Lung (tissue), 11 donors: ENCODE measurements at regions not wholly inside any gene's neighbourhood (a gene's known extent, or its start where the extent isn't known, plus 50 kb on each side); places are given as distances from the start of the nearest gene placed in this dataset.

ENCODE experiments used
- ATAC-seq: fragments of 200-7000 bp; cut with Tn5 transposase; one replicate; pipeline ENCODE4 v1.9.1; 2020; ENCODE audit warnings: moderate number of reproducible peaks; ENCODE audit not compliant: insufficient read depth, low FRiP score
- DNase-seq, 3 donors: peaks; one replicate each; pipeline ENCODE4 v3.0.0-alpha.2; 2013 to 2017
- H3K27ac ChIP-seq, 2 donors: one replicate each; pipeline ENCODE4 v1.5.1; 2013; ENCODE audit warnings: mild to moderate bottlenecking in 2 of 2, moderate library complexity in 2 of 2, control low read depth in 1 of 2, inconsistent platforms in 1 of 2, low read depth in 1 of 2, low read length in 1 of 2
- H3K27me3 ChIP-seq, 3 donors: one replicate each; pipeline ENCODE4 v1.5.1; 2013; ENCODE audit warnings: low read length in 2 of 3; ENCODE audit not compliant: control insufficient read depth in 3 of 3, insufficient read depth in 3 of 3
- H3K36me3 ChIP-seq, 4 donors: one replicate each; pipeline ENCODE4 v1.5.1; 2013; ENCODE audit warnings: low read length in 4 of 4, mild to moderate bottlenecking in 1 of 4, moderate library complexity in 1 of 4; ENCODE audit not compliant: control insufficient read depth in 4 of 4, insufficient read depth in 4 of 4
- H3K4me1 ChIP-seq, 5 donors: one replicate each; pipeline ENCODE4 v1.5.1; 2013; ENCODE audit warnings: low read length in 5 of 5, mild to moderate bottlenecking in 2 of 5, moderate library complexity in 1 of 5; ENCODE audit not compliant: control insufficient read depth in 5 of 5, insufficient read depth in 5 of 5
- H3K4me3 ChIP-seq: one replicate; pipeline ENCODE4 v1.5.1; 2013; ENCODE audit warnings: mild to moderate bottlenecking, control low read depth, moderate library complexity
- H3K9ac ChIP-seq, 2 donors: one replicate each; pipeline ENCODE4 v1.5.1; 2013; ENCODE audit warnings: low read length in 2 of 2, control low read depth in 1 of 2; ENCODE audit not compliant: insufficient read depth in 1 of 2
- H3K9me3 ChIP-seq, 4 donors: one replicate each; pipeline ENCODE4 v1.5.1; 2013; ENCODE audit warnings: low read length in 3 of 4, mild to moderate bottlenecking in 1 of 4, moderate library complexity in 1 of 4; ENCODE audit not compliant: control insufficient read depth in 4 of 4, insufficient read depth in 3 of 4
- WGBS, 2 donors: extraction: QIAGEN DNeasy Blood & Tissue Kit; methylation state at CpG; one replicate each; pipeline ENCODE4 v1.1.7; 2013; 5-methylcytosine and 5-hydroxymethylcytosine counted together
- TF ChIP-seq, protein P1 (sequence below): IDR thresholded peaks from 2 replicates; pipeline ENCODE4 v1.5.1; 2012; ENCODE audit warnings: mild to moderate bottlenecking; ENCODE audit errors: control extremely low read depth, extremely low read depth
- donor health status: control.
- donor health status: control.
- donor health status: Bipolar disorder and iron deficiency.
- donor health status: healthy.
- donor health status: DM: yes; HTN: yes; CAD: no.

GRCh38 chr1:106846656-106847055 lies 209.8 kb upstream of the PRMT6 start:
- no peaks in the 10 kb centered on the region for H3K36me3 ChIP-seq
- no peak for DNase-seq
- no peaks in the 10 kb centered on the region for H3K9me3 ChIP-seq
- TF ChIP-seq, protein P1, sequence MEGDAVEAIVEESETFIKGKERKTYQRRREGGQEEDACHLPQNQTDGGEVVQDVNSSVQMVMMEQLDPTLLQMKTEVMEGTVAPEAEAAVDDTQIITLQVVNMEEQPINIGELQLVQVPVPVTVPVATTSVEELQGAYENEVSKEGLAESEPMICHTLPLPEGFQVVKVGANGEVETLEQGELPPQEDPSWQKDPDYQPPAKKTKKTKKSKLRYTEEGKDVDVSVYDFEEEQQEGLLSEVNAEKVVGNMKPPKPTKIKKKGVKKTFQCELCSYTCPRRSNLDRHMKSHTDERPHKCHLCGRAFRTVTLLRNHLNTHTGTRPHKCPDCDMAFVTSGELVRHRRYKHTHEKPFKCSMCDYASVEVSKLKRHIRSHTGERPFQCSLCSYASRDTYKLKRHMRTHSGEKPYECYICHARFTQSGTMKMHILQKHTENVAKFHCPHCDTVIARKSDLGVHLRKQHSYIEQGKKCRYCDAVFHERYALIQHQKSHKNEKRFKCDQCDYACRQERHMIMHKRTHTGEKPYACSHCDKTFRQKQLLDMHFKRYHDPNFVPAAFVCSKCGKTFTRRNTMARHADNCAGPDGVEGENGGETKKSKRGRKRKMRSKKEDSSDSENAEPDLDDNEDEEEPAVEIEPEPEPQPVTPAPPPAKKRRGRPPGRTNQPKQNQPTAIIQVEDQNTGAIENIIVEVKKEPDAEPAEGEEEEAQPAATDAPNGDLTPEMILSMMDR: no peak
- H3K27ac ChIP-seq: no peak overlapping the region
- H3K9ac ChIP-seq: no peak overlapping the region
- H3K4me1 ChIP-seq: no peaks in the 10 kb centered on the region
- ATAC-seq: no peak
- H3K27me3 ChIP-seq: no peaks in the 10 kb centered on the region
- 91 to 93% methylated on average over 1 of the region's 1 CpG for WGBS, 2 donors
- no peak overlapping the region for H3K4me3 ChIP-seq

- Histone ChIP-seq H3K9ac (no peak overlapping the region), H3K4me3 (no peak overlapping the region), H3K9me3 (peaks cover 0 to 4% (median 0%) of the 10 kb centered on the region in 4 donors), H3K27ac (no peak overlapping the region), H3K27me3 (no peaks in the 10 kb centered on the region), H3K36me3 (no peaks in the 10 kb centered on the region), H3K4me1 (no peaks in the 10 kb centered on the region)
- ATAC-seq (no peak), DNase-seq (no peak)
- TF ChIP-seq, protein P1: no peak
These were observed 195.4 kb upstream of the PRMT6 start for GRCh38 chr1:106861110-106861509.

- no peaks in the 10 kb centered on the region for H3K36me3 ChIP-seq
- WGBS, 2 donors: 57 to 68% methylated on average over 1 of the region's 1 CpG
- DNase-seq (no peak), ATAC-seq (no peak)
- H3K9me3 ChIP-seq: peaks cover 0 to 6% (median 1%) of the 10 kb centered on the region in 4 donors
- H3K4me3 ChIP-seq: no peak overlapping the region
- no peaks in the 10 kb centered on the region for H3K4me1 ChIP-seq
- TF ChIP-seq, protein P1: no peak
- no peaks in the 10 kb centered on the region for H3K27me3 ChIP-seq
- no peak overlapping the region for H3K9ac ChIP-seq
- H3K27ac ChIP-seq: no peak overlapping the region
These were observed 187.6 kb upstream of the PRMT6 start for GRCh38 chr1:106868828-106869227.

DNA sequence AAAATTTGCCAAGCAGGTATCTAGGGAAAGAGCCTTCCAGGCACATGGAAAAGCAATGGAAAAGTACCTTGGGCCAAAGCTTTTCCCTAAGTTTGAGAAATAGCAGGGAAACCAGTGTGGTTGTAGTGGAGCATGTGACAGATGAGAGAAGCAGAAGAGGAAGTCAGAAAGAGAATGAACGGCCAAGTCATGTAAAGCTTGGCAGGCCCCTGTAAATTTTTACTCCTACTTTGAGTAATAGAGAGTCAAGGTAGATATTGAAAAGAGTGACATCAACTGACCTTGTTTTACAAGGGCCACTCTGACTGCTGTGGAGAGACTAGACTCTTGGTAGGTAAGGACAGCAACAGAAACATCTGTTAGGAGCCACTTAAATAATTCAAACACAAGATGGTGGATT lies 180.9 kb upstream of the PRMT6 start:
- Histone ChIP-seq H3K36me3 (no peaks in the 10 kb centered on the region), H3K27ac (no peak overlapping the region), H3K4me3 (no peak overlapping the region), H3K9me3 (peaks cover 0 to 4% (median 0%) of the 10 kb centered on the region in 4 donors), H3K9ac (no peak overlapping the region), H3K27me3 (no peaks in the 10 kb centered on the region), H3K4me1 (peaks cover 0 to 4% (median 0%) of the 10 kb centered on the region in 5 donors)
- no peak for DNase-seq
- WGBS, 2 donors: 46 to 59% methylated on average over 1 of the region's 1 CpG
- no peak for ATAC-seq
- TF ChIP-seq, protein P1: no peak
